ENCODE measurements at regions not wholly inside any gene's neighbourhood (a gene's known extent, or its start where the extent isn't known, plus 50 kb on each side); places are given as distances from the start of the nearest gene placed in this dataset.
A peak's percentile ranks its signal among the peaks of the same experiment; 100 is the strongest.
"Not testable (repeated sequence)": the region's sequence is repeated elsewhere in the genome, so short reads cannot be mapped to it uniquely, and the experiment has no call there.

GRCh38 chr20:30310385-30310784 is 947.1 kb upstream of the DEFB115 start:
- not testable (repeated sequence) for H3K36me3 Mint-ChIP-seq (ENCODE audit: insufficient read depth); DNase-seq (ENCODE audit: low spot score, unreplicated experiment); H3K4me1 Mint-ChIP-seq (ENCODE audit: low read depth); H3K27ac Mint-ChIP-seq; H3K27me3 Mint-ChIP-seq; H3K4me3 Mint-ChIP-seq (ENCODE audit: low read depth)
- peaks cover 33% of the 10 kb centered on the region for H3K9me3 Mint-ChIP-seq (ENCODE audit: low read depth)

- H3K4me3 Mint-ChIP-seq (ENCODE audit: low read depth); H3K27me3 Mint-ChIP-seq; H3K27ac Mint-ChIP-seq; H3K36me3 Mint-ChIP-seq (ENCODE audit: insufficient read depth); DNase-seq (ENCODE audit: low spot score, unreplicated experiment); H3K4me1 Mint-ChIP-seq (ENCODE audit: low read depth): not testable (repeated sequence)
- peaks cover 26% of the 10 kb centered on the region for H3K9me3 Mint-ChIP-seq (ENCODE audit: low read depth)
Measured at GRCh38 chr20:30312220-30312619, 945.2 kb upstream of the DEFB115 start.

- H3K36me3 Mint-ChIP-seq (ENCODE audit: insufficient read depth); H3K27me3 Mint-ChIP-seq; DNase-seq (ENCODE audit: low spot score, unreplicated experiment); H3K4me3 Mint-ChIP-seq (ENCODE audit: low read depth); H3K27ac Mint-ChIP-seq; H3K4me1 Mint-ChIP-seq (ENCODE audit: low read depth): not testable (repeated sequence)
- H3K9me3 Mint-ChIP-seq (ENCODE audit: low read depth), result peaks cover 21% of the 10 kb centered on the region
Measured at GRCh38 chr20:30313660-30314059, 943.8 kb upstream of the DEFB115 start.

- not testable (repeated sequence) for H3K4me3 Mint-ChIP-seq (ENCODE audit: low read depth); H3K27ac Mint-ChIP-seq; H3K36me3 Mint-ChIP-seq (ENCODE audit: insufficient read depth); DNase-seq (ENCODE audit: low spot score, unreplicated experiment); H3K27me3 Mint-ChIP-seq; H3K4me1 Mint-ChIP-seq (ENCODE audit: low read depth)
- peaks cover 18% of the 10 kb centered on the region for H3K9me3 Mint-ChIP-seq (ENCODE audit: low read depth)
Measured at GRCh38 chr20:30316063-30316462, 941.4 kb upstream of the DEFB115 start.

GRCh38 chr20:30316532-30317299 is 940.7 kb upstream of the DEFB115 start:
- H3K36me3 Mint-ChIP-seq (ENCODE audit: insufficient read depth); H3K4me1 Mint-ChIP-seq (ENCODE audit: low read depth); H3K4me3 Mint-ChIP-seq (ENCODE audit: low read depth); DNase-seq (ENCODE audit: low spot score, unreplicated experiment); H3K27me3 Mint-ChIP-seq; H3K27ac Mint-ChIP-seq: not testable (repeated sequence)
- peaks cover 19% of the 10 kb centered on the region for H3K9me3 Mint-ChIP-seq (ENCODE audit: low read depth)

GRCh38 chr20:30333744-30334143 is 923.7 kb upstream of the DEFB115 start:
- H3K27ac Mint-ChIP-seq; H3K27me3 Mint-ChIP-seq; H3K4me3 Mint-ChIP-seq (ENCODE audit: low read depth); DNase-seq (ENCODE audit: low spot score, unreplicated experiment); H3K4me1 Mint-ChIP-seq (ENCODE audit: low read depth); H3K36me3 Mint-ChIP-seq (ENCODE audit: insufficient read depth): not testable (repeated sequence)
- peaks cover 28% of the 10 kb centered on the region for H3K9me3 Mint-ChIP-seq (ENCODE audit: low read depth)

- peaks cover 24% of the 10 kb centered on the region for H3K9me3 Mint-ChIP-seq (ENCODE audit: low read depth)
- not testable (repeated sequence) for H3K4me1 Mint-ChIP-seq (ENCODE audit: low read depth); H3K36me3 Mint-ChIP-seq (ENCODE audit: insufficient read depth); H3K4me3 Mint-ChIP-seq (ENCODE audit: low read depth); H3K27me3 Mint-ChIP-seq; H3K27ac Mint-ChIP-seq; DNase-seq (ENCODE audit: low spot score, unreplicated experiment)
Measured at GRCh38 chr20:30337556-30337955, 919.9 kb upstream of the DEFB115 start.

- not testable (repeated sequence) for H3K27me3 Mint-ChIP-seq; H3K4me1 Mint-ChIP-seq (ENCODE audit: low read depth); DNase-seq (ENCODE audit: low spot score, unreplicated experiment); H3K4me3 Mint-ChIP-seq (ENCODE audit: low read depth); H3K36me3 Mint-ChIP-seq (ENCODE audit: insufficient read depth); H3K27ac Mint-ChIP-seq
- peaks cover 25% of the 10 kb centered on the region for H3K9me3 Mint-ChIP-seq (ENCODE audit: low read depth)
Measured at GRCh38 chr20:30348932-30349331, 908.5 kb upstream of the DEFB115 start.

GRCh38 chr20:30356854-30357467 is 900.5 kb upstream of the DEFB115 start:
- H3K4me1 Mint-ChIP-seq (ENCODE audit: low read depth); H3K36me3 Mint-ChIP-seq (ENCODE audit: insufficient read depth); H3K27ac Mint-ChIP-seq; DNase-seq (ENCODE audit: low spot score, unreplicated experiment); H3K4me3 Mint-ChIP-seq (ENCODE audit: low read depth); H3K27me3 Mint-ChIP-seq: not testable (repeated sequence)
- peaks cover 37% of the 10 kb centered on the region for H3K9me3 Mint-ChIP-seq (ENCODE audit: low read depth)

GRCh38 chr20:30361756-30362155 is 895.7 kb upstream of the DEFB115 start:
- not testable (repeated sequence) for H3K27me3 Mint-ChIP-seq; H3K36me3 Mint-ChIP-seq (ENCODE audit: insufficient read depth)

GRCh38 chr20:30376430-30376766 is 881.1 kb upstream of the DEFB115 start:
- not testable (repeated sequence) for H3K36me3 Mint-ChIP-seq (ENCODE audit: insufficient read depth); DNase-seq (ENCODE audit: low spot score, unreplicated experiment); H3K27me3 Mint-ChIP-seq; H3K27ac Mint-ChIP-seq; H3K4me1 Mint-ChIP-seq (ENCODE audit: low read depth)
- Mint-ChIP-seq H3K4me3 (ENCODE audit: low read depth) (peak overlapping the region; percentile 29), H3K9me3 (ENCODE audit: low read depth) (peaks cover 36% of the 10 kb centered on the region)

More at GRCh38 chr20:30361756-30362155, 895.7 kb upstream of the DEFB115 start:
- not testable (repeated sequence) for H3K4me3 Mint-ChIP-seq (ENCODE audit: low read depth); DNase-seq (ENCODE audit: low spot score, unreplicated experiment); H3K27ac Mint-ChIP-seq; H3K4me1 Mint-ChIP-seq (ENCODE audit: low read depth)
- H3K9me3 Mint-ChIP-seq (ENCODE audit: low read depth), result peaks cover 38% of the 10 kb centered on the region
